ENCODE measurements at regions not wholly inside any gene's neighbourhood (a gene's known extent, or its start where the extent isn't known, plus 50 kb on each side); places are given as distances from the start of the nearest gene placed in this dataset.

GRCh38 chr3:117977504-117978228 lies 1057.0 kb downstream of the IGSF11 start:
- H3K27ac ChIP-seq (ENCODE audit: low read depth in 1 of 2, low read length in 1 of 2): no peak overlapping the region
- no peaks in the 10 kb centered on the region for H3K36me3 ChIP-seq (ENCODE audit: control insufficient read depth in 4 of 4, insufficient read depth in 4 of 4, low read length in 4 of 4)
- no peaks in the 10 kb centered on the region for H3K9me3 ChIP-seq (ENCODE audit: control insufficient read depth in 4 of 4, insufficient read depth in 3 of 4, low read length in 3 of 4)
- ATAC-seq (ENCODE audit: insufficient read depth, low FRiP score) (no peak), DNase-seq (no peak)
- H3K4me1 ChIP-seq (ENCODE audit: control insufficient read depth in 5 of 5, insufficient read depth in 5 of 5, low read length in 5 of 5): peaks cover 0 to 3% (median 0%) of the 10 kb centered on the region in 5 donors
- no peak overlapping the region for H3K9ac ChIP-seq (ENCODE audit: insufficient read depth in 1 of 2, low read length in 2 of 2)
- 60 to 73% methylated on average over 3 of the region's 3 CpGs for WGBS, 2 donors
- no peak overlapping the region for H3K4me3 ChIP-seq
- H3K27me3 ChIP-seq (ENCODE audit: control insufficient read depth in 3 of 3, insufficient read depth in 3 of 3, low read length in 2 of 3): no peaks in the 10 kb centered on the region
- TF ChIP-seq, protein P1, sequence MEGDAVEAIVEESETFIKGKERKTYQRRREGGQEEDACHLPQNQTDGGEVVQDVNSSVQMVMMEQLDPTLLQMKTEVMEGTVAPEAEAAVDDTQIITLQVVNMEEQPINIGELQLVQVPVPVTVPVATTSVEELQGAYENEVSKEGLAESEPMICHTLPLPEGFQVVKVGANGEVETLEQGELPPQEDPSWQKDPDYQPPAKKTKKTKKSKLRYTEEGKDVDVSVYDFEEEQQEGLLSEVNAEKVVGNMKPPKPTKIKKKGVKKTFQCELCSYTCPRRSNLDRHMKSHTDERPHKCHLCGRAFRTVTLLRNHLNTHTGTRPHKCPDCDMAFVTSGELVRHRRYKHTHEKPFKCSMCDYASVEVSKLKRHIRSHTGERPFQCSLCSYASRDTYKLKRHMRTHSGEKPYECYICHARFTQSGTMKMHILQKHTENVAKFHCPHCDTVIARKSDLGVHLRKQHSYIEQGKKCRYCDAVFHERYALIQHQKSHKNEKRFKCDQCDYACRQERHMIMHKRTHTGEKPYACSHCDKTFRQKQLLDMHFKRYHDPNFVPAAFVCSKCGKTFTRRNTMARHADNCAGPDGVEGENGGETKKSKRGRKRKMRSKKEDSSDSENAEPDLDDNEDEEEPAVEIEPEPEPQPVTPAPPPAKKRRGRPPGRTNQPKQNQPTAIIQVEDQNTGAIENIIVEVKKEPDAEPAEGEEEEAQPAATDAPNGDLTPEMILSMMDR (IDR thresholded peaks at IDR 0.05; ENCODE audit: control extremely low read depth, extremely low read depth): no peak

DNA sequence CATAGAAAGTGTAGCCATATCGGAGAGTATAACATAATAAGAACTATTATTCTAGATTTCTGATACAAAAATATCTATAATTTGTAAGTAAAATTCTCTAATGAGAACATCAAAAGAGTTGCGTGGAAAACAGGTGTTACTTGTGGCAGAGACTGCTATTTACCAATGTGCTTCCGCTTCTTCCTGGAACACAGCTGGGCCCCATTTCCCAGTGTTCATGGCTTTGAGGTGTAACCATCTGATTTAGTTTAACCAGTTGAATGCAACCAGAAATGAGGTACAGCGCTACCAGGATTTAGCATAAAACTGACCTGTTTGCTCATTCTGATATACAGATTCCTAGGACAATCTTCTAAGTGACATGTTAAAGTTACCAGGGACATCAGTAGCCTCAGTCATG lies 1055.2 kb downstream of the IGSF11 start:
- H3K9me3 ChIP-seq (ENCODE audit: control insufficient read depth in 4 of 4, insufficient read depth in 3 of 4, low read length in 3 of 4): no peaks in the 10 kb centered on the region
- no peak for ATAC-seq (ENCODE audit: insufficient read depth, low FRiP score)
- no peak overlapping the region for H3K4me3 ChIP-seq
- H3K9ac ChIP-seq (ENCODE audit: insufficient read depth in 1 of 2, low read length in 2 of 2): no peak overlapping the region
- 93% methylated on average over 4 of the region's 4 CpGs for WGBS, 2 donors
- DNase-seq: no peak
- no peak overlapping the region for H3K27ac ChIP-seq (ENCODE audit: low read depth in 1 of 2, low read length in 1 of 2)
- H3K27me3 ChIP-seq (ENCODE audit: control insufficient read depth in 3 of 3, insufficient read depth in 3 of 3, low read length in 2 of 3): no peaks in the 10 kb centered on the region
- TF ChIP-seq, protein P1 (IDR thresholded peaks at IDR 0.05; ENCODE audit: control extremely low read depth, extremely low read depth): no peak
- H3K4me1 ChIP-seq (ENCODE audit: control insufficient read depth in 5 of 5, insufficient read depth in 5 of 5, low read length in 5 of 5): peaks cover 0 to 3% (median 0%) of the 10 kb centered on the region in 5 donors
- H3K36me3 ChIP-seq (ENCODE audit: control insufficient read depth in 4 of 4, insufficient read depth in 4 of 4, low read length in 4 of 4): no peaks in the 10 kb centered on the region

DNA sequence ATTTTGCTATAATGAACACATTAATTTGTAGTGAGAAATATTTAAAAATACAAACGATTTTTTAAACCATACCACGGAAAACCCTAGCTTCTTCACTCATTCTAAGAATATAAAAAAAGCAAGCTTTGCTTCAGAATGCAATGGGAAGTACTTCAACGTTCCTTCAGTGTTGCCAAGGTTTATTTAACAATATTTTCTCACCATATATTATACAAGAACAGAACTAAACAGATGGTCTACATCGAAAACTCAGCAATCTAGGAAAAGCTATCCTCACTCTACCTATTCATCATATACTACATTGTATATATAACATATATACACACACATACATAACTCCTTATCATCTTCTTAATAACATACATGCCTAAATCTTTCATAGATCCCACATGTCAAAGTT lies 1047.4 kb downstream of the IGSF11 start:
- no peaks in the 10 kb centered on the region for H3K36me3 ChIP-seq (ENCODE audit: control insufficient read depth in 4 of 4, insufficient read depth in 4 of 4, low read length in 4 of 4)
- DNase-seq (peak in 1 of 3 donors; percentile 66), ATAC-seq (ENCODE audit: insufficient read depth, low FRiP score) (no peak)
- H3K4me3 ChIP-seq: no peak overlapping the region
- H3K27me3 ChIP-seq (ENCODE audit: control insufficient read depth in 3 of 3, insufficient read depth in 3 of 3, low read length in 2 of 3): no peaks in the 10 kb centered on the region
- H3K27ac ChIP-seq (ENCODE audit: low read depth in 1 of 2, low read length in 1 of 2): no peak overlapping the region
- TF ChIP-seq, protein P1 (IDR thresholded peaks at IDR 0.05; ENCODE audit: control extremely low read depth, extremely low read depth): no peak
- no peaks in the 10 kb centered on the region for H3K9me3 ChIP-seq (ENCODE audit: control insufficient read depth in 4 of 4, insufficient read depth in 3 of 4, low read length in 3 of 4)
- WGBS, 2 donors: 60 to 72% methylated on average over 4 of the region's 4 CpGs
- no peak overlapping the region for H3K9ac ChIP-seq (ENCODE audit: insufficient read depth in 1 of 2, low read length in 2 of 2)
- H3K4me1 ChIP-seq (ENCODE audit: control insufficient read depth in 5 of 5, insufficient read depth in 5 of 5, low read length in 5 of 5): peaks cover 0 to 8% (median 0%) of the 10 kb centered on the region in 5 donors
